Globus pallidus (tissue), 1 donor: ENCODE measurements at regions not wholly inside any gene's neighbourhood (a gene's known extent, or its start where the extent isn't known, plus 50 kb on each side); places are given as distances from the start of the nearest gene placed in this dataset.
"Not testable (repeated sequence)": the region's sequence is repeated elsewhere in the genome, so short reads cannot be mapped to it uniquely, and the experiment has no call there.

Source experiments
- DNase-seq: peaks from one replicate; pipeline ENCODE4 v3.0.0-alpha.2; 2015; ENCODE audit warnings: low spot score

GRCh38 chrX:147228153-147228552 lies 413.6 kb upstream of the CXorf51A start:
- no peak for DNase-seq

- DNase-seq = no peak
Measured at GRCh38 chrX:147226801-147227200, 412.3 kb upstream of the CXorf51A start.

DNA sequence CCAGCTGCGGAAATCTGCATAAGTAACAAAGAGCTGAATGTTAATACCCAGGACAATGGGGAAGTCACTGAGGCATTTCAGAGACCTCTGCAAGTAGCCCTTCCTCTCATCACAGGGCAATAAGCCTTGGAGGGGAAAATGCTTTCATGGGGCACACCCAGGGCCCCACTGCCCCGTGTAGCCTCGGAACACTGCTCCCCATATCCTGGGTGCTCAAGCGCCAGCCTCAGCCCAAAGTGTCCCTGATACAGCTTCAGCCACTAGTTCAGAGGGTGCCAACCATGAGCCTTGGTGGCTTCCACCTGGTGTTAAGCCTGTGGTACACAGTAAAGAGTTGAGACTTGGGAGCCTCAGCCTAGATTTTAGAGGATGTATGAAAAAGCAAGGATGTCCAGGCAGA lies 402.8 kb upstream of the CXorf51A start:
- DNase-seq = peak; percentile 35

GRCh38 chrX:147200494-147200893 lies 385.9 kb upstream of the CXorf51A start:
- not testable (repeated sequence) for DNase-seq

DNA sequence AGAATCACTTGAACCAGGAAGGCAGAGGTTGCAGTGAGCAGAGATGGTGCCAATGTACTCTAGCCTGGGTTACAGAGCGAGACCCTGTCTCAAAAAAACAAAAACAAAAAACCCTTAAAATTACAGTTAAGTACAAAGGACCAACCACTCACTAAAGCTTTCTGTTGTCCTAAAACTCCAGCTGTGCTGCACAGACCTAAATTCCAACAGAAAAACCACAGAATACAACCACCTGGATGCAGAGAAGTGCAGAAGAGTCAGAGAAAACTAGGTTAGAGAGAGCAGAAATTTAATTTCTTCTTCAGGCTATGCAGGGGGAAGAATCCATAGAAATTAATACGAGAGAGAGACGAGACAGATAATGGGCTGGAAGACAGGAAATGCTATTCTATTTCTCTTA lies 376.8 kb upstream of the CXorf51A start:
- DNase-seq = no peak

DNA sequence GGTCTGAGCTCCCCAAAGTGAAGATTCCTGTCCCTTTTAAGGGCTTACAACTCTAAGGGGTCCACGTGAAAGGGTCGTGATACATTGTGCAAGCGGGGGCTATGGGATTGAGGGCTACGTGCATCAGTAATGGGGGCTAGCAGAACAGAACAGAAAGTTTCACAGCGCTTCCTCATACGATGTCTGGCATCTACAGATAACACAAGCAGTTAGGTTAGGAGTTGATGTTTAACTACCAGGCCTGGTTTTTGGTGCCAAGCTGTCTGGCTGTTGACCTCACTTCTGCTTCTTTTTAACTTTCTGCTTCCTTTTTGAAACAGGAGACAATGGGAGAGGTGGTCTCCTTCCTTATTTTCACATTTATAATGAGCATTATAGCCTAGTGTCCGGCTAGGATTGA lies 368.6 kb upstream of the CXorf51A start:
- DNase-seq = no peak

DNA sequence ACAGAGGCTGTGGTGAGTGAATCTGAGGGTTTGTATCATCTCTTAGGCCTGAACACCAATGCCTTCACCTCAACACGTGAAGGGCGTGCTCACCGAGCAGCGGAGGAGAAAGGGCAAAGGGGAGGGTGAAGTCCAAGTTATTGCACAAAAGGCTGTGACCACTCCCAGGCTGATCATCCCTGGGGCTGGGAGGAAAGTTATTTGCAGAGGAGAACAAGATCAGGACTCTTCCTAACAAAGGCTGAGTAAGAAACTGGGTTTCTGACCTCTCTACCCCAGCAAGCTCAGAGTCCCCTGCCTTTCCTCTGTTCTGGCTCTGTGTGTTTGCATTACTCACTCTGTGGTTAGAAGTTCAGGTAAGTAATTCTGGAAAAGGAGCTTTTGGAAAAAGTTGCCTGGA lies 366.3 kb upstream of the CXorf51A start:
- no peak for DNase-seq

GRCh38 chrX:147179625-147180024 lies 365.1 kb upstream of the CXorf51A start:
- DNase-seq = no peak

DNA sequence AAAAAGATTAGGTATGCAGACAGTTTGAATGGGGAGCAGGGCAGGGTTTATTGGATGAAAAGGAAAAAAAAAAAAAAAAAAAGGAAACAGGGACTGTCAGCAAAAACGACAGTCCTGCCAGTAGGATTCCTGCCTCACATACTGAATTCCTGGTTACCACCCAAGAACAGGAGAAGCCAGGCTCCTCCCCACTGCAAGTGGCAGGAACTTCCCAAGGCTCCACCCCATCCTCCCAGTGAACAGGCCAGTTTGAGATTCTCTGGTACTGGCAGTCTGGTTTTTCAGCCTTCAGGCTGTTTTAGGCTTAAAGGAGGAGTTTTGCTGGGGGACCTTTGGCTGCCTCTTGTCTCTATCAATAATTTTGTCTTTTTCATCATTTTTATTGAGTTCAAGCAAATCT lies 360.0 kb upstream of the CXorf51A start:
- DNase-seq = no peak

DNA sequence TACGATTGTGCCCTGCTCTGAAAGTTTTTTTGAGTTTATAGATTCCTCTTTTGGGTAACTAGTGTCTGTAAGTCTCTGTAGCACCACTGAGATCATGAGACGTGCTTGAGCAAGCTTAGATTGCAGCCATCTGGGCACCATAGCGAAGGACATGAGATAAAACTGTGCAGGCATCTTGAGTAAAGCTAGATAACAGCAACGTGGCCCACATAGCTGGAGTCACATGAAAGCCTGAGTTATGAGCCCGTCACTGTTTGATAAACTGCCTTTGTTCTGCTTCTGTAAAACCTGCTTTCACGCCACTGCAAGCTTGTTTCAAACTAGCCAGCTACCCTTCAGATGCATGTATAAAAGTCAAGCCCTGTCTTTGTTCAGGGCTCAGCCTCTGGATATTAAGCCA lies 359.1 kb upstream of the CXorf51A start:
- no peak for DNase-seq

DNA sequence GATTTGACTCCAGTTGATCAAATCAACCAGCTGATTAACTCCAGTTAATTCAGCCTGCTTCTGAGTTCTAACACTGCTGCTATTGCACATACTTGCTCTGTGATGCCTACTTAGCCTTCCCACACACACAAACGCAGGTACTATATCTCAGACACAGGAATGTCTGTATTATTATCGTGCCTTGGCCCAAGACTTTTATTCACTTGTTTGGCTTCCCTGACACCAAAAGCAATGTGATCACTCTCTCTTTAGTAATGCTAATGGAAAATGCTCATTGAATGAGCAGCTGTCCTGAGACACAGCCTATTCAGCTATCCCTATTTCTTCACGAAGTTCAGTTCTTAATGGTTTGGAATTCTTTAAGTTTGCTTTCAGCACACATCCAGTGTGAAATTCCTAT lies 356.4 kb upstream of the CXorf51A start:
- no peak for DNase-seq
